Neural crest cell (in vitro differentiated cells): ENCODE measurements at regions not wholly inside any gene's neighbourhood (a gene's known extent, or its start where the extent isn't known, plus 50 kb on each side); places are given as distances from the start of the nearest gene placed in this dataset.
A peak's percentile ranks its signal among the peaks of the same experiment; 100 is the strongest.

Experiments used
- DNase-seq: peaks from one replicate; pipeline ENCODE4 v3.0.0; 2021; ENCODE audit warnings: low read depth, mixed read lengths, low spot score
- H3K27ac Mint-ChIP-seq: one replicate; pipeline ENCODE4 v1.8.0; 2021; ENCODE audit warnings: mild to moderate bottlenecking, mixed read lengths; ENCODE audit not compliant: unreplicated experiment
- H3K27me3 Mint-ChIP-seq: 2 replicates; pipeline ENCODE4 v1.8.0; 2021; ENCODE audit warnings: low read depth, mild to moderate bottlenecking, mixed read lengths
- H3K36me3 Mint-ChIP-seq: 2 replicates; pipeline ENCODE4 v1.8.0; 2021; ENCODE audit warnings: low read depth, mild to moderate bottlenecking, mixed read lengths
- H3K4me1 Mint-ChIP-seq: 2 replicates; pipeline ENCODE4 v1.8.0; 2021; ENCODE audit warnings: mixed read lengths
- H3K4me3 Mint-ChIP-seq: one replicate; pipeline ENCODE4 v1.8.0; 2021; ENCODE audit warnings: mild to moderate bottlenecking, mixed read lengths
- H3K9me3 Mint-ChIP-seq: 2 replicates; pipeline ENCODE4 v1.8.0; 2021; ENCODE audit warnings: mixed read lengths
- CTCF ChIP-seq: fragments of 200-600 bp; sonication (generic); conservative IDR thresholded peaks from 2 replicates; pipeline ENCODE4 v1.5.0; 2021; ENCODE audit warnings: antibody characterized with exemption, mild to moderate bottlenecking

GRCh38 chr13:26471807-26472206, 85.7 kb upstream of the WASF3 start:
- no peak for TF ChIP-seq CTCF
- no peak for DNase-seq
- Mint-ChIP-seq H3K4me1 (peaks cover 37% of the 10 kb centered on the region), H3K4me3 (no peak overlapping the region), H3K27me3 (no peaks in the 10 kb centered on the region), H3K9me3 (no peaks in the 10 kb centered on the region), H3K36me3 (no peaks in the 10 kb centered on the region), H3K27ac (no peak overlapping the region)

GRCh38 chr13:26473571-26474230, 83.8 kb upstream of the WASF3 start:
- no peak overlapping the region for H3K27ac Mint-ChIP-seq
- H3K9me3 Mint-ChIP-seq = no peaks in the 10 kb centered on the region
- peaks cover 37% of the 10 kb centered on the region for H3K4me1 Mint-ChIP-seq

GRCh38 chr13:26474286-26474685, 83.2 kb upstream of the WASF3 start:
- Mint-ChIP-seq H3K4me1 (peaks cover 33% of the 10 kb centered on the region), H3K27me3 (no peaks in the 10 kb centered on the region), H3K4me3 (no peak overlapping the region), H3K27ac (no peak overlapping the region), H3K36me3 (no peaks in the 10 kb centered on the region), H3K9me3 (no peaks in the 10 kb centered on the region)
- TF ChIP-seq CTCF = no peak
- DNase-seq = no peak

More at GRCh38 chr13:26473571-26474230, 83.8 kb upstream of the WASF3 start:
- DNase-seq = no peak
- no peak for TF ChIP-seq CTCF
- H3K4me3 Mint-ChIP-seq = no peak overlapping the region
- H3K36me3 Mint-ChIP-seq = no peaks in the 10 kb centered on the region
- H3K27me3 Mint-ChIP-seq = no peaks in the 10 kb centered on the region

GRCh38 chr13:26475176-26476110, 82.0 kb upstream of the WASF3 start:
- H3K9me3 Mint-ChIP-seq = no peaks in the 10 kb centered on the region
- TF ChIP-seq CTCF = no peak
- peak overlapping the region; percentile 81 for H3K4me3 Mint-ChIP-seq
- no peaks in the 10 kb centered on the region for H3K27me3 Mint-ChIP-seq
- H3K36me3 Mint-ChIP-seq = no peaks in the 10 kb centered on the region
- no peak for DNase-seq
- peak overlapping the region; percentile 92 for H3K27ac Mint-ChIP-seq
- peaks cover 32% of the 10 kb centered on the region for H3K4me1 Mint-ChIP-seq

- no peaks in the 10 kb centered on the region for H3K36me3 Mint-ChIP-seq
- TF ChIP-seq CTCF = no peak
- no peaks in the 10 kb centered on the region for H3K9me3 Mint-ChIP-seq
- peak overlapping the region; percentile 81 for H3K4me3 Mint-ChIP-seq
- H3K4me1 Mint-ChIP-seq = peaks cover 32% of the 10 kb centered on the region
- peak overlapping the region; percentile 92 for H3K27ac Mint-ChIP-seq
- peak; percentile 36 for DNase-seq
- H3K27me3 Mint-ChIP-seq = no peaks in the 10 kb centered on the region
Observed at GRCh38 chr13:26476111-26476781, 81.2 kb upstream of the WASF3 start.
